GM19372 (cell line): ENCODE measurements at regions not wholly inside any gene's neighbourhood (a gene's known extent, or its start where the extent isn't known, plus 50 kb on each side); places are given as distances from the start of the nearest gene placed in this dataset.

Experiments used
- ATAC-seq: cut with Tn5 transposase; IDR thresholded peaks from one replicate; pipeline ENCODE4 v1.9.1; 2021; ENCODE audit warnings: mild to moderate bottlenecking, low read depth, moderate library complexity; ENCODE audit not compliant: unreplicated experiment

GRCh38 chr1:219682788-219683187 is 69.9 kb upstream of the ZC3H11B start:
- ATAC-seq: no peak

- no peak for ATAC-seq
Measured at GRCh38 chr1:219681876-219682275, 69.0 kb upstream of the ZC3H11B start.

GRCh38 chr1:219676012-219676765 is 63.3 kb upstream of the ZC3H11B start:
- no peak for ATAC-seq

GRCh38 chr1:219670426-219671149 is 57.7 kb upstream of the ZC3H11B start:
- ATAC-seq: no peak

GRCh38 chr1:219669556-219669955 is 56.7 kb upstream of the ZC3H11B start:
- ATAC-seq: no peak

GRCh38 chr1:219669042-219669441 is 56.1 kb upstream of the ZC3H11B start:
- no peak for ATAC-seq

GRCh38 chr1:219668446-219668845 is 55.5 kb upstream of the ZC3H11B start:
- ATAC-seq: no peak

- no peak for ATAC-seq
Measured at GRCh38 chr1:219666242-219666641, 53.3 kb upstream of the ZC3H11B start.

- ATAC-seq: no peak
Measured at GRCh38 chr1:219665089-219665488, 52.2 kb upstream of the ZC3H11B start.

- no peak for ATAC-seq
Measured at GRCh38 chr1:219664310-219665029, 51.6 kb upstream of the ZC3H11B start.
